Upper lobe of left lung (tissue), 4 donors: ENCODE measurements at regions not wholly inside any gene's neighbourhood (a gene's known extent, or its start where the extent isn't known, plus 50 kb on each side); places are given as distances from the start of the nearest gene placed in this dataset.

Experiments used
- EP300 ChIP-seq, 4 donors: sonication (generic); formaldehyde crosslinking; IDR thresholded peaks; one replicate each; pipeline ENCODE4 v1.5.1; 2017; ENCODE audit warnings: antibody characterized with exemption in 4 of 4, control low read depth in 2 of 4
- POLR2AphosphoS5 ChIP-seq, 2 donors: sonication (generic); formaldehyde crosslinking; IDR thresholded peaks; one replicate each; pipeline ENCODE4 v1.5.1; 2017; ENCODE audit warnings: antibody characterized with exemption in 2 of 2
- TF ChIP-seq, protein P1 (sequence below), 6 experiments: fragments of 450-650 bp in 4 of 6; fragments of 200-600 bp in 2 of 6; sonication (generic) in 2 of 6; IDR thresholded peaks; one replicate each; pipeline ENCODE4 v1.5.1; 2016 to 2019; ENCODE audit warnings: antibody characterized with exemption in 6 of 6

DNA sequence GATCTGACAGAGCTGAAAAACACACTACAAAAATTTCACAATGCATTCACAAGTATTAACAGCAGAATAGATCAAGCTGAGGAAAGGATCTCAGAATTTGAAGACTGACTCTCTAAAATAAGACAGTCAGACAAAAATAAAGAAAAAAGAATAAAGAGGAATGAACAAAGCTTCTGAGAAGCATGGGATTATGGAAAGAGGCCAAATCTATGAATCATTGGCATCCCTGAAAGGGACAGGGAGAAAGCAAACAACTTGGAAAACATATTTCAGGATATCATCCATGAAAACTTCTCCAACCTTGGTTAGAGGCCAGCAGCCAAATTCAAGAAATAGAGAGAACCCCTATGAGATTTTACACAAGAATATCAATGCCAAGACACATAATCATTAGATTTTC, 804.8 kb upstream of the IGFBP3 start:
- TF ChIP-seq, protein P1, sequence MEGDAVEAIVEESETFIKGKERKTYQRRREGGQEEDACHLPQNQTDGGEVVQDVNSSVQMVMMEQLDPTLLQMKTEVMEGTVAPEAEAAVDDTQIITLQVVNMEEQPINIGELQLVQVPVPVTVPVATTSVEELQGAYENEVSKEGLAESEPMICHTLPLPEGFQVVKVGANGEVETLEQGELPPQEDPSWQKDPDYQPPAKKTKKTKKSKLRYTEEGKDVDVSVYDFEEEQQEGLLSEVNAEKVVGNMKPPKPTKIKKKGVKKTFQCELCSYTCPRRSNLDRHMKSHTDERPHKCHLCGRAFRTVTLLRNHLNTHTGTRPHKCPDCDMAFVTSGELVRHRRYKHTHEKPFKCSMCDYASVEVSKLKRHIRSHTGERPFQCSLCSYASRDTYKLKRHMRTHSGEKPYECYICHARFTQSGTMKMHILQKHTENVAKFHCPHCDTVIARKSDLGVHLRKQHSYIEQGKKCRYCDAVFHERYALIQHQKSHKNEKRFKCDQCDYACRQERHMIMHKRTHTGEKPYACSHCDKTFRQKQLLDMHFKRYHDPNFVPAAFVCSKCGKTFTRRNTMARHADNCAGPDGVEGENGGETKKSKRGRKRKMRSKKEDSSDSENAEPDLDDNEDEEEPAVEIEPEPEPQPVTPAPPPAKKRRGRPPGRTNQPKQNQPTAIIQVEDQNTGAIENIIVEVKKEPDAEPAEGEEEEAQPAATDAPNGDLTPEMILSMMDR (IDR thresholded peaks at IDR 0.05) = no peak
- TF ChIP-seq POLR2AphosphoS5 (IDR thresholded peaks at IDR 0.05) = no peak
- no peak for TF ChIP-seq EP300 (IDR thresholded peaks at IDR 0.05)
